ENCODE measurements at regions not wholly inside any gene's neighbourhood (a gene's known extent, or its start where the extent isn't known, plus 50 kb on each side); places are given as distances from the start of the nearest gene placed in this dataset.

GRCh38 chr6:1100269-1100668, 211.6 kb upstream of the FOXQ1 start:
- 74% methylated on average over 5 of the region's 8 CpGs for WGBS (ENCODE audit: insufficient coverage)
- H3K27ac ChIP-seq (ENCODE audit: low read depth in 1 of 2, low read length in 2 of 2), result no peak overlapping the region
- H4K20me1 ChIP-seq (ENCODE audit: insufficient read depth, low read length), result no peaks in the 10 kb centered on the region
- H3K27me3 ChIP-seq (ENCODE audit: control insufficient read depth in 2 of 2, insufficient read depth in 2 of 2, low read length in 2 of 2), result peaks cover 0 to 2% of the 10 kb centered on the region in 2 donors
- no peaks in the 10 kb centered on the region for H3K4me1 ChIP-seq (ENCODE audit: control insufficient read depth in 1 of 2, insufficient read depth in 2 of 2, low read length in 2 of 2)
- DNase-seq, result no peak
- TF ChIP-seq CTCF (IDR thresholded peaks at IDR 0.05), result no peak
- no peak overlapping the region for H3K4me3 ChIP-seq (replicated peaks in 1 of 3; ENCODE audit: low read depth in 2 of 3, low read length in 3 of 3)
- H3K9me3 ChIP-seq (replicated peaks in 1 of 2; ENCODE audit: control insufficient read depth in 1 of 2, insufficient read depth in 1 of 2, low read length in 2 of 2), result no peaks in the 10 kb centered on the region
- H3K4me1 Mint-ChIP-seq, result no peaks in the 10 kb centered on the region
- no peak overlapping the region for H3K27ac Mint-ChIP-seq
- H3K9me3 Mint-ChIP-seq, result peaks cover 2 to 9% (median 5%) of the 10 kb centered on the region in 7 donors
- no peaks in the 10 kb centered on the region for H3K36me3 ChIP-seq (replicated peaks in 1 of 2; ENCODE audit: control insufficient read depth in 1 of 2, insufficient read depth in 2 of 2, low read length in 2 of 2)
- H3K79me2 ChIP-seq (ENCODE audit: insufficient read depth, low read length), result no peaks in the 10 kb centered on the region
- H3K36me3 Mint-ChIP-seq, result no peaks in the 10 kb centered on the region
- no peak overlapping the region for H3K4me2 ChIP-seq (replicated peaks; ENCODE audit: extremely low read depth, low read length, poor library complexity, severe bottlenecking)
- intact Hi-C loops (cut with micrococcal nuclease), result no loop called here
- no peak overlapping the region for H3K4me3 Mint-ChIP-seq
- H2AFZ ChIP-seq (ENCODE audit: insufficient read depth, low read depth, low read length, poor library complexity, severe bottlenecking), result no peak overlapping the region
- H3K9ac ChIP-seq (ENCODE audit: insufficient read depth, low read length, poor library complexity, severe bottlenecking), result no peak overlapping the region
- peaks cover 2 to 15% (median 5%) of the 10 kb centered on the region in 3 donors for H3K27me3 Mint-ChIP-seq (ENCODE audit: low read depth in 3 of 3)

DNA sequence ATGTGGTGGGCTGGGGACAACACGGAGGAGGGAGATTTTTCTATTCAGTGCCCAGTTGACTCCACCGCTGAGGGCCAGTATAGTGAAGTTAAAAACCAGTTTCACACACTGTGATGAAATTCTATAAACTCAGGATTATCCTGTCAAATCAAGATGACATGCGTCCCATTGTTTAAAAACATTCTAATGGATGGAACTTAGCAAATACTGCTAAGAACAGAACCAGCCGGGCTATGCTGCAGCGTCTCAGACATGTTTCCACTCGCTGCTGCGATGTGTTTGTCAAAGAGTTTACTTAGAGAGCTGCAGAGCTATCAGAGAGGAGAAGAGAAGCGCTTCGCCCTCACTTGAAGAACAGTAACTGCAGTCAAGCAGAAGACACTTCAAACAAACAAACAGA, 212.6 kb upstream of the FOXQ1 start:
- no peak overlapping the region for H3K4me3 Mint-ChIP-seq
- H4K20me1 ChIP-seq (ENCODE audit: insufficient read depth, low read length), result no peaks in the 10 kb centered on the region
- H3K9me3 Mint-ChIP-seq, result peaks cover 4 to 13% (median 7%) of the 10 kb centered on the region in 7 donors
- no peak overlapping the region for H3K4me3 ChIP-seq (replicated peaks in 1 of 3; ENCODE audit: low read depth in 2 of 3, low read length in 3 of 3)
- DNase-seq, result no peak
- H3K36me3 Mint-ChIP-seq, result no peaks in the 10 kb centered on the region
- no peak overlapping the region for H3K9ac ChIP-seq (ENCODE audit: insufficient read depth, low read length, poor library complexity, severe bottlenecking)
- intact Hi-C loops (cut with micrococcal nuclease), result no loop called here
- H3K27me3 Mint-ChIP-seq (ENCODE audit: low read depth in 3 of 3), result peaks cover 5 to 12% (median 6%) of the 10 kb centered on the region in 3 donors
- no peak overlapping the region for H3K27ac ChIP-seq (ENCODE audit: low read depth in 1 of 2, low read length in 2 of 2)
- H3K27me3 ChIP-seq (ENCODE audit: control insufficient read depth in 2 of 2, insufficient read depth in 2 of 2, low read length in 2 of 2), result peaks cover 0 to 2% of the 10 kb centered on the region in 2 donors
- H3K9me3 ChIP-seq (replicated peaks in 1 of 2; ENCODE audit: control insufficient read depth in 1 of 2, insufficient read depth in 1 of 2, low read length in 2 of 2), result no peaks in the 10 kb centered on the region
- H3K4me1 Mint-ChIP-seq, result no peaks in the 10 kb centered on the region
- H2AFZ ChIP-seq (ENCODE audit: insufficient read depth, low read depth, low read length, poor library complexity, severe bottlenecking), result no peak overlapping the region
- WGBS (ENCODE audit: insufficient coverage), result 86% methylated on average over 4 of the region's 9 CpGs
- H3K36me3 ChIP-seq (replicated peaks in 1 of 2; ENCODE audit: control insufficient read depth in 1 of 2, insufficient read depth in 2 of 2, low read length in 2 of 2), result no peaks in the 10 kb centered on the region
- no peaks in the 10 kb centered on the region for H3K4me1 ChIP-seq (ENCODE audit: control insufficient read depth in 1 of 2, insufficient read depth in 2 of 2, low read length in 2 of 2)
- no peaks in the 10 kb centered on the region for H3K79me2 ChIP-seq (ENCODE audit: insufficient read depth, low read length)
- TF ChIP-seq CTCF (IDR thresholded peaks at IDR 0.05), result no peak
- H3K4me2 ChIP-seq (replicated peaks; ENCODE audit: extremely low read depth, low read length, poor library complexity, severe bottlenecking), result no peak overlapping the region
- no peak overlapping the region for H3K27ac Mint-ChIP-seq
